AG04450 (cell line): ENCODE measurements at regions not wholly inside any gene's neighbourhood (a gene's known extent, or its start where the extent isn't known, plus 50 kb on each side); places are given as distances from the start of the nearest gene placed in this dataset.
"Not testable (repeated sequence)": the region's sequence is repeated elsewhere in the genome, so short reads cannot be mapped to it uniquely, and the experiment has no call there.

ENCODE experiments used
- CTCF ChIA-PET: fragments of 300-600, 350-600 bp; formaldehyde crosslinking; extraction: SDS; loops from one replicate; lab custom pipeline; 2022; ENCODE audit warnings: antibody characterized with exemption, inconsistent platforms; lab: Charles Lee
- POLR2A ChIA-PET: fragments of 350-600 bp; formaldehyde crosslinking; extraction: SDS; loops from one replicate; lab custom pipeline; 2021; ENCODE audit warnings: antibody characterized with exemption, inconsistent platforms; lab: Yijun Ruan, JAX
- DNase-seq: peaks from one replicate; pipeline ENCODE4 v3.0.0-alpha.2; 2011; ENCODE audit warnings: low read depth, low spot score
- H3K27ac ChIP-seq: one replicate; pipeline ENCODE4 v1.5.1; 2012; ENCODE audit warnings: low read depth, low read length, control low read depth
- H3K27me3 ChIP-seq: one replicate; pipeline ENCODE4 v1.6.0; 2012; ENCODE audit warnings: low read length; ENCODE audit not compliant: control insufficient read depth, insufficient read depth
- H3K4me3 ChIP-seq: 2 replicates; pipeline ENCODE4 v1.5.1; 2011; ENCODE audit warnings: mild to moderate bottlenecking, low read depth, low read length, control low read depth
- H3K9me3 ChIP-seq: 2 replicates; pipeline ENCODE4 v1.5.1; 2012; ENCODE audit warnings: low read length; ENCODE audit not compliant: control insufficient read depth, insufficient read depth
- TF ChIP-seq, protein P1 (sequence below): IDR thresholded peaks from 2 replicates; pipeline ENCODE4 v1.5.1; 2011; ENCODE audit warnings: low read depth, low read length, control low read depth, inconsistent platforms

DNA sequence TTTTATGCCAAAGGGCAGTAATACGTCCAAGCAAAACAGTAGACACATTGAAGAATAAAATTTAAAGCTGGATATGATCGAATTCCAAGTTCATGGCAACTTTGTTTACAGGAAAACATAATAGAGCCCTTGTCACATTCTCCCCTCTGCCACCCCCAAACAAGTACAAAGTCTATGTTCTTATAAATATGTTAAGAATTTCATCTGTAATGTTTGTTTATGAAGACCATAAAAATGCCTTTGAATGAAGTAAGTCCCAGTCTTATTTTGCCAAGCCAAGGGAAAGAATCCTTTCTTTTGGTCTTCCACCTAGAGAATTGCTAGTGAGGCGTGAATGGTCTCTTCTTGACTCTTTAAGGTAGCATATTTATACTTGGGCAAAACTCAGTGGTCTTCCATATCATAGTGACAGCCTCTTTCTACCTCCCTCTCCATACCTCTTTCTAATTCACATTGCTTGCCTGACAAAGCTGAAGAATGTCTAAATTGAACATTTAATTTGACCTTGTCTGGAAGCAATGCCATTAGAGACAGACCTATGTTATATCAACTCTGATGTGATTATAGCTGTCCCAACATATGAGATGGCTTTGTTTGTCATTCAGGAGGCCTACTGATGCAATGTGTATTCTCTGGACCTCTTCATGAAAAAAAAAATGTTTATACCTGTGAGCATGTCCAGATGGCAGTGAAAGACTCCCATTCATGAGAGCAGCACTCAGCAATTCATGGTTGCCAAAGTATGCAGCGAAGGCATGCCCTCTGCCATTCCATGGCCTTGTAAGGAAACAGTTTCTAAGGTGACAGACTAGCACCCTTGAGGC lies 70.6 kb upstream of the CCN2 start:
- Histone ChIP-seq H3K9me3 (no peaks in the 10 kb centered on the region), H3K27me3 (no peaks in the 10 kb centered on the region), H3K27ac (no peak overlapping the region), H3K4me3 (no peak overlapping the region)
- DNase-seq, result no peak
- ChIA-PET CTCF (no interaction called here), POLR2A (no interaction called here)
- TF ChIP-seq, protein P1, sequence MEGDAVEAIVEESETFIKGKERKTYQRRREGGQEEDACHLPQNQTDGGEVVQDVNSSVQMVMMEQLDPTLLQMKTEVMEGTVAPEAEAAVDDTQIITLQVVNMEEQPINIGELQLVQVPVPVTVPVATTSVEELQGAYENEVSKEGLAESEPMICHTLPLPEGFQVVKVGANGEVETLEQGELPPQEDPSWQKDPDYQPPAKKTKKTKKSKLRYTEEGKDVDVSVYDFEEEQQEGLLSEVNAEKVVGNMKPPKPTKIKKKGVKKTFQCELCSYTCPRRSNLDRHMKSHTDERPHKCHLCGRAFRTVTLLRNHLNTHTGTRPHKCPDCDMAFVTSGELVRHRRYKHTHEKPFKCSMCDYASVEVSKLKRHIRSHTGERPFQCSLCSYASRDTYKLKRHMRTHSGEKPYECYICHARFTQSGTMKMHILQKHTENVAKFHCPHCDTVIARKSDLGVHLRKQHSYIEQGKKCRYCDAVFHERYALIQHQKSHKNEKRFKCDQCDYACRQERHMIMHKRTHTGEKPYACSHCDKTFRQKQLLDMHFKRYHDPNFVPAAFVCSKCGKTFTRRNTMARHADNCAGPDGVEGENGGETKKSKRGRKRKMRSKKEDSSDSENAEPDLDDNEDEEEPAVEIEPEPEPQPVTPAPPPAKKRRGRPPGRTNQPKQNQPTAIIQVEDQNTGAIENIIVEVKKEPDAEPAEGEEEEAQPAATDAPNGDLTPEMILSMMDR, result no peak

DNA sequence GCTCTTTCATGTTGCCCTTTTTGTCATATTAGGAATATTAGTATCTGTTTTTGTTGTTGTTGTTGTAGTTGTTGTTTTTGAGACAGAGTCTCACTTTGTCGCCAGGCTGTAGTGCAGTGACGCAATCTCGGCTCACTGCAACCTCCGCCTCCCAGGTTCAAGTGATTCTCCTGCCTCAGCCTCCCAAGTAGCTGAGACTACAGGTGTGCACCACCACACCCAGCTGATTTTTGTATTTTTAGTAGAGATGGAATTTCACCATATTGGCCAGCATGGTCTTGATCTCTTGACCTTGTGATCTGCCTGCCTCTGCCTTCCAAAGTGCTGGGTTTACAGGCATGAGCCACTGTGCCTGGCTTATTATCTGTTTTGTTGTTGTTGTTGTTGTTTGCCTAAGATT lies 69.7 kb upstream of the CCN2 start:
- POLR2A ChIA-PET, H3K27me3 ChIP-seq, H3K4me3 ChIP-seq, H3K9me3 ChIP-seq, H3K27ac ChIP-seq, DNase-seq, CTCF ChIA-PET: not testable (repeated sequence)

DNA sequence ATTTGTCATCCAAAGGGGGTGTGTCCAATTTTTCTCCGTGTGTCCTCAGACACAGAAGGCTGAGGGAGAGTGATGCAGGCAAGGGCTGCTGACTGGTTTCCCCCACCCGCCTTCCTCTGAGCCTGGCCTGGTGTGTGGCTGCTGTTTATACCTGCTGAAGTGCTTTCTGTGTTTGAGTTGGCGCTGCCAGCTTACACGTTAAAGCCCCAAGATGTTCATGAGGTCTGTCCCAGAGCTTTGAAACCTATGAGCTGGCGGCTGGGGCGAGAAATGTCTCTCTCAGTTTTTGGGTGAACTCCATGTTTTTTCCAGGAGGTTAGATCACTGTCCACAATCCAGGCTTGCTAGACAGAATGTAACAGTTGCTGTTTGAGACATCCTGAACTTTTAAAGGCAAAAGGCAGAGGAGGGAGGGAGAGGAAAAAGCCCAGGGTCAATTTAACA lies 69.0 kb upstream of the CCN2 start:
- H3K27ac ChIP-seq, result no peak overlapping the region
- ChIA-PET POLR2A (no interaction called here), CTCF (no interaction called here)
- no peak for DNase-seq
- H3K4me3 ChIP-seq, result no peak overlapping the region
- H3K9me3 ChIP-seq, result no peaks in the 10 kb centered on the region
- TF ChIP-seq, protein P1, result no peak
- no peaks in the 10 kb centered on the region for H3K27me3 ChIP-seq

DNA sequence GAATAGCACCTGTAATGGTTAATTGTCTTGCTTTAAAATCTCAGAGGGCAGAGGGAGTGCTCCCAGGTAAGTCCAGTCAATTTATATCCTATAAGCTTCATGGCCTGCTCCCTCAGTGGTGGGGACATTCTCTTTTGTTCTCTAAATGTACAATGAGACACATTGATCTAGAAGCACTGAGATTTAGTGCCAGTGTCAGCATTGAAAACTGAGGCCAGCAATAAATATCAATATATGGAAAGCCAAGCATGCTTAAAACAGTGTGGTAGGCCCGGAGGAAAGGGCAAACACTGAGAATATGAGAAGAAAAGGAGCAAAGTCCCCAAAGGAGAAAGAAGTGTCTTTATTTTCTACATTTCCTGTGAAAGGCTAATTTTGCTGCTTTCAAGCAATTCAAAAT lies 68.4 kb upstream of the CCN2 start:
- DNase-seq, result no peak
- H3K9me3 ChIP-seq, result no peaks in the 10 kb centered on the region
- no peak overlapping the region for H3K27ac ChIP-seq
- TF ChIP-seq, protein P1, result no peak
- ChIA-PET POLR2A (no interaction called here), CTCF (no interaction called here)
- H3K27me3 ChIP-seq, result no peaks in the 10 kb centered on the region
- no peak overlapping the region for H3K4me3 ChIP-seq

DNA sequence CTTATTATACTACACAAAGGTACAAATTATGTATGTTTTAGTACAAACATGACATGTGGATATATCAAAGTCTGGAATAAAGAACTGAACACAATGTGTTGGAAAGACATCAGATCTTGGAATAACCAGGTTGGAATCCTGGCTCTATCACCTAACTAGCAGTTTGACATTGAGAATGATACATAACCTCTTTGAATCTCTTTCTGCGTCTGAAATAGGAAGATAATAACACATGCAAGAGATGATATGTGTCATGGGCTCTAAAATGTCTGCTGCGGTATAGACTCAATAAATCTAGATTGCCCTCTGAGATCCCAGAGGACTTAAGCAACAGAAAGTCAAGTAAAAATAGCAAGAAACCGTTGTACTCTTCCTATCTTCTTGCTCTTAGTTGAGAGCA lies 66.8 kb upstream of the CCN2 start:
- Histone ChIP-seq H3K27ac (no peak overlapping the region), H3K4me3 (no peak overlapping the region), H3K9me3 (no peaks in the 10 kb centered on the region), H3K27me3 (no peaks in the 10 kb centered on the region)
- TF ChIP-seq, protein P1, result no peak
- CTCF ChIA-PET, result interaction anchor here (1.0 kb wide), 1 partner anchor 262 kb away, joined by 4 read pairs; no protein-coding TSS in a partner anchor
- POLR2A ChIA-PET, result no interaction called here
- DNase-seq, result no peak
